SK-N-SH (cell line): ENCODE measurements at regions not wholly inside any gene's neighbourhood (a gene's known extent, or its start where the extent isn't known, plus 50 kb on each side); places are given as distances from the start of the nearest gene placed in this dataset.

Source experiments
- CTCF ChIA-PET: fragments of 300-600, 350-600 bp; formaldehyde crosslinking; extraction: SDS; loops from one replicate; lab custom pipeline; 2021; lab: Yijun Ruan, JAX
- POLR2A ChIA-PET: fragments of 350-600 bp; sonication (Branson Sonifier 250); formaldehyde crosslinking; extraction: SDS; loops from one replicate; lab custom pipeline; 2020; ENCODE audit warnings: antibody characterized with exemption, inconsistent platforms; lab: Yijun Ruan, JAX
- DNase-seq: peaks from one replicate; pipeline ENCODE4 v3.0.0; 2012
- H2AFZ ChIP-seq: fragments of 200-600 bp; sonication (generic); 2 replicates; pipeline ENCODE4 v1.8.1; 2016; ENCODE audit warnings: antibody characterized with exemption, mild to moderate bottlenecking, low read depth
- H3F3A ChIP-seq: fragments of 200-600 bp; sonication (generic); replicated peaks from 2 replicates; pipeline ENCODE3; 2016; ENCODE audit warnings: antibody characterized with exemption, mild to moderate bottlenecking; ENCODE audit not compliant: insufficient read depth
- H3K27ac ChIP-seq, 2 experiments: fragments of 200-500 bp in 1 of 2; fragments of 200-600 bp in 1 of 2; sonication (Bioruptor generic) in 1 of 2; sonication (generic), shearing (Covaris generic) in 1 of 2; 2 replicates each; pipeline versions ENCODE4 v1.5.1 to v1.6.1; 2014 to 2016; ENCODE audit warnings: low read depth in 2 of 2, inconsistent platforms in 1 of 2, low read length in 1 of 2, mild to moderate bottlenecking in 1 of 2, mixed read lengths in 1 of 2
- H3K27me3 ChIP-seq: fragments of 200-600 bp; sonication (generic), shearing (Covaris generic); 2 replicates; pipeline ENCODE4 v1.6.1; 2016; ENCODE audit warnings: mixed run types; ENCODE audit not compliant: insufficient read depth
- H3K36me3 ChIP-seq, 2 experiments: fragments of 200-500 bp in 1 of 2; fragments of 200-600 bp in 1 of 2; sonication (Bioruptor generic) in 1 of 2; sonication (generic) in 1 of 2; replicated peaks in 1 of 2; 2 replicates each; pipeline versions ENCODE3 to v1.5.1; 2014 to 2016; ENCODE audit warnings: low read length in 1 of 2, mild to moderate bottlenecking in 1 of 2; ENCODE audit not compliant: insufficient read depth in 2 of 2, control insufficient read depth in 1 of 2
- H3K4me1 ChIP-seq, 2 experiments: fragments of 200-500 bp in 1 of 2; fragments of 200-600 bp in 1 of 2; sonication (Bioruptor generic) in 1 of 2; sonication (generic), shearing (Covaris generic) in 1 of 2; 2 replicates each; pipeline versions ENCODE4 v1.5.1 to v1.6.1; 2014 to 2016; ENCODE audit warnings: low read depth in 1 of 2, low read length in 1 of 2, mixed run types in 1 of 2; ENCODE audit not compliant: insufficient read depth in 2 of 2, control insufficient read depth in 1 of 2
- H3K4me2 ChIP-seq: fragments of 200-600 bp; sonication (generic), shearing (Covaris generic); 2 replicates; pipeline ENCODE4 v1.6.1; 2017; ENCODE audit warnings: mixed run types
- H3K4me3 ChIP-seq, 2 experiments: fragments of 200-500 bp in 1 of 2; fragments of 200-600 bp in 1 of 2; sonication (Bioruptor generic) in 1 of 2; sonication (generic), shearing (Covaris generic) in 1 of 2; 2 replicates each; pipeline versions ENCODE4 v1.5.1 to v1.8.1; 2014 to 2016; ENCODE audit warnings: low read depth in 2 of 2, inconsistent platforms in 1 of 2, low read length in 1 of 2, mild to moderate bottlenecking in 1 of 2, mixed read lengths in 1 of 2, moderate library complexity in 1 of 2
- H3K79me2 ChIP-seq: fragments of 200-600 bp; sonication (generic); 2 replicates; pipeline ENCODE4 v1.8.1; 2017; ENCODE audit warnings: mild to moderate bottlenecking; ENCODE audit not compliant: insufficient read depth
- H3K9ac ChIP-seq: fragments of 200-600 bp; sonication (generic); 2 replicates; pipeline ENCODE4 v1.6.1; 2017; ENCODE audit warnings: mixed run types
- H3K9me2 ChIP-seq: fragments of 200-600 bp; sonication (generic); 2 replicates; pipeline ENCODE4 v1.6.1; 2017; ENCODE audit warnings: mixed run types
- H3K9me3 ChIP-seq: fragments of 200-600 bp; sonication (generic); 2 replicates; pipeline ENCODE4 v1.6.1; 2017; ENCODE audit warnings: mixed run types, mild to moderate bottlenecking, moderate library complexity
- H4K20me1 ChIP-seq: fragments of 200-600 bp; sonication (generic); 2 replicates; pipeline ENCODE4 v1.6.1; 2017; ENCODE audit warnings: mild to moderate bottlenecking, mixed run types; ENCODE audit not compliant: insufficient read depth
- CHD2 ChIP-seq: fragments of 150-350 bp; IDR thresholded peaks from 2 replicates; pipeline ENCODE4 v1.6.1; 2018; ENCODE audit warnings: low read length; ENCODE audit not compliant: partially characterized antibody
- ELF1 ChIP-seq: IDR thresholded peaks from 2 replicates; pipeline ENCODE4 v1.4.0; 2012
- FOXM1 ChIP-seq: IDR thresholded peaks from 2 replicates; pipeline ENCODE4 v1.4.0; 2012; ENCODE audit warnings: low read depth, mild to moderate bottlenecking
- GABPA ChIP-seq: IDR thresholded peaks from 2 replicates; pipeline ENCODE4 v1.4.0; 2012; ENCODE audit warnings: low read depth, mild to moderate bottlenecking
- GATA2 ChIP-seq: sonication (generic); formaldehyde crosslinking; IDR thresholded peaks from 2 replicates; pipeline ENCODE4 v1.5.0; 2020; ENCODE audit warnings: mild to moderate bottlenecking, missing genetic modification reagents
- MAX ChIP-seq: IDR thresholded peaks from 2 replicates; pipeline ENCODE4 v1.4.0; 2012; ENCODE audit warnings: low read depth
- MXI1 ChIP-seq: IDR thresholded peaks from 2 replicates; pipeline ENCODE4 v1.6.1; 2012; ENCODE audit warnings: mild to moderate bottlenecking, low read depth, low read length, improper control_type of control experiment
- NRF1 ChIP-seq: IDR thresholded peaks from 2 replicates; pipeline ENCODE4 v1.6.1; 2012; ENCODE audit warnings: low read depth, mild to moderate bottlenecking, low read length
- PBX3 ChIP-seq: IDR thresholded peaks from 2 replicates; pipeline ENCODE4; 2012
- TAF1 ChIP-seq: IDR thresholded peaks from 2 replicates; pipeline ENCODE4 v1.6.1; 2012; ENCODE audit warnings: low read depth, mild to moderate bottlenecking, low read length, moderate library complexity, borderline replicate concordance
- TEAD4 ChIP-seq: IDR thresholded peaks from 2 replicates; pipeline ENCODE4 v1.4.0; 2012; ENCODE audit warnings: mild to moderate bottlenecking, borderline replicate concordance; ENCODE audit not compliant: insufficient read depth
- USF2 ChIP-seq: fragments of 150-350 bp; IDR thresholded peaks from 2 replicates; pipeline ENCODE4 v1.6.1; 2017; ENCODE audit warnings: antibody characterized with exemption, low read length, low read depth, borderline replicate concordance
- YY1 ChIP-seq: IDR thresholded peaks from 2 replicates; pipeline ENCODE4 v1.4.0; 2012; ENCODE audit warnings: low read depth, mild to moderate bottlenecking
- ZBTB33 ChIP-seq: IDR thresholded peaks from 2 replicates; pipeline ENCODE4 v1.4.0; 2012; ENCODE audit warnings: low read depth, borderline replicate concordance
- WGBS: methylation state at CpG from one replicate; pipeline ENCODE4 v1.1.6; 2017; ENCODE audit warnings: low lambda C conversion rate; 5-methylcytosine and 5-hydroxymethylcytosine counted together

- no peak for TF ChIP-seq USF2
Observed at GRCh38 chr12:94089891-94090290, 58.5 kb upstream of the PLXNC1 start (continued).

- 59% methylated on average over 2 of the region's 2 CpGs for WGBS
- H2AFZ ChIP-seq = no peak overlapping the region
- POLR2A ChIA-PET = no interaction called here
Observed at GRCh38 chr12:94091624-94092023, 56.8 kb upstream of the PLXNC1 start.

More at GRCh38 chr12:94091624-94092023, 56.8 kb upstream of the PLXNC1 start:
- no peaks in the 10 kb centered on the region for H3K9me2 ChIP-seq
- H3K4me1 ChIP-seq = peaks cover 0 to 9% of the 10 kb centered on the region in 2 experiments; a peak in 1 of 4 replicates
- H3F3A ChIP-seq = no peaks in the 10 kb centered on the region
- no peaks in the 10 kb centered on the region for H3K79me2 ChIP-seq
- CTCF ChIA-PET = interaction anchor here (1.0 to 9.6 kb wide), 5 partner anchors 10 to 589 kb away, joined by 3 to 86 read pairs (median 5); no protein-coding TSS in a partner anchor
- H3K4me2 ChIP-seq = no peak overlapping the region
- no peaks in the 10 kb centered on the region for H3K27me3 ChIP-seq
- H3K36me3 ChIP-seq = no peaks in the 10 kb centered on the region
- H3K9ac ChIP-seq = no peak overlapping the region
- no peak overlapping the region for H3K4me3 ChIP-seq
- no peaks in the 10 kb centered on the region for H3K9me3 ChIP-seq
- H4K20me1 ChIP-seq = no peaks in the 10 kb centered on the region
- no peak for TF ChIP-seq TEAD4
- no peak for TF ChIP-seq CHD2
- TF ChIP-seq TAF1 = no peak
- no peak for TF ChIP-seq MXI1
- TF ChIP-seq NRF1 = no peak
- TF ChIP-seq GATA2 (CRISPR knock-in tag) = no peak
- no peak for TF ChIP-seq FOXM1
- TF ChIP-seq GABPA = no peak
- no peak for TF ChIP-seq MAX
- no peak for TF ChIP-seq USF2
- no peak for TF ChIP-seq ZBTB33
- no peak for TF ChIP-seq ELF1
- no peak for TF ChIP-seq PBX3
- TF ChIP-seq YY1 = no peak
- DNase-seq = no peak
- H3K27ac ChIP-seq = no peak overlapping the region
